ENCODE measurements at regions not wholly inside any gene's neighbourhood (a gene's known extent, or its start where the extent isn't known, plus 50 kb on each side); places are given as distances from the start of the nearest gene placed in this dataset.

- H3K36me3 ChIP-seq (ENCODE audit: control insufficient read depth, insufficient read depth, low read length): no peaks in the 10 kb centered on the region
- no peak overlapping the region for H3K4me3 ChIP-seq (replicated peaks; ENCODE audit: low read depth, low read length)
- DNase-seq (ENCODE audit: extremely low read depth, insufficient read length): no peak
- no peaks in the 10 kb centered on the region for H3K27me3 ChIP-seq (replicated peaks; ENCODE audit: control insufficient read depth, insufficient read depth, low read length)
- TF ChIP-seq CTCF (IDR thresholded peaks at IDR 0.05; ENCODE audit: insufficient read depth, low read length, poor library complexity, severe bottlenecking): no peak
These were observed 170.3 kb upstream of the SETBP1 start for GRCh38 chr18:44510390-44510789.

DNA sequence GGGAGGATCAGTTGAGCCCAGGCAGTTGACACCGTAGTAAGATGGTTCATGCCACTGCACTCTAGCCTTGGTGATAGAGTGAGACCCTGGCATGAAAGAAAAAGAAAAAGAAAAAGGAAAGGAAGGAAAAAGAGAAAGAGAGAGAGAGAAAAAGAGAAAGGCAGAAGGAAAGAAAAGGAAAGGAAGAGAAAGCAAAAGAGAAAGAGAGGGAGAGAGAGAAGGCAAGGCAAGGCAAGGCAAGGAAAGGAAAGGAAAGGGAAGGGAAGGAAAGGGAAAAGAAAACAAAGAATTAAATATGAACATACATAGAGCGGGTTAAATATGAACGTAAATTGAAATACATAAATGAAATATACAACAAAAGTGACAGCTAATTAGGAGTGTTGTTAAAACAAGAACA lies 167.5 kb upstream of the SETBP1 start:
- Histone ChIP-seq H3K4me3 (replicated peaks; ENCODE audit: low read depth, low read length) (no peak overlapping the region), H3K27me3 (replicated peaks; ENCODE audit: control insufficient read depth, insufficient read depth, low read length) (no peaks in the 10 kb centered on the region), H3K36me3 (ENCODE audit: control insufficient read depth, insufficient read depth, low read length) (no peaks in the 10 kb centered on the region)
- no peak for DNase-seq (ENCODE audit: extremely low read depth, insufficient read length)
- TF ChIP-seq CTCF (IDR thresholded peaks at IDR 0.05; ENCODE audit: insufficient read depth, low read length, poor library complexity, severe bottlenecking): no peak

GRCh38 chr18:44514106-44514505 lies 166.6 kb upstream of the SETBP1 start:
- no peaks in the 10 kb centered on the region for H3K27me3 ChIP-seq (replicated peaks; ENCODE audit: control insufficient read depth, insufficient read depth, low read length)
- H3K36me3 ChIP-seq (ENCODE audit: control insufficient read depth, insufficient read depth, low read length): no peaks in the 10 kb centered on the region
- no peak for TF ChIP-seq CTCF (IDR thresholded peaks at IDR 0.05; ENCODE audit: insufficient read depth, low read length, poor library complexity, severe bottlenecking)
- DNase-seq (ENCODE audit: extremely low read depth, insufficient read length): no peak
- no peak overlapping the region for H3K4me3 ChIP-seq (replicated peaks; ENCODE audit: low read depth, low read length)

- Histone ChIP-seq H3K36me3 (ENCODE audit: control insufficient read depth, insufficient read depth, low read length) (no peaks in the 10 kb centered on the region), H3K27me3 (replicated peaks; ENCODE audit: control insufficient read depth, insufficient read depth, low read length) (no peaks in the 10 kb centered on the region), H3K4me3 (replicated peaks; ENCODE audit: low read depth, low read length) (no peak overlapping the region)
- TF ChIP-seq CTCF (IDR thresholded peaks at IDR 0.05; ENCODE audit: insufficient read depth, low read length, poor library complexity, severe bottlenecking): no peak
- no peak for DNase-seq (ENCODE audit: extremely low read depth, insufficient read length)
These were observed 165.9 kb upstream of the SETBP1 start for GRCh38 chr18:44514766-44515165.

DNA sequence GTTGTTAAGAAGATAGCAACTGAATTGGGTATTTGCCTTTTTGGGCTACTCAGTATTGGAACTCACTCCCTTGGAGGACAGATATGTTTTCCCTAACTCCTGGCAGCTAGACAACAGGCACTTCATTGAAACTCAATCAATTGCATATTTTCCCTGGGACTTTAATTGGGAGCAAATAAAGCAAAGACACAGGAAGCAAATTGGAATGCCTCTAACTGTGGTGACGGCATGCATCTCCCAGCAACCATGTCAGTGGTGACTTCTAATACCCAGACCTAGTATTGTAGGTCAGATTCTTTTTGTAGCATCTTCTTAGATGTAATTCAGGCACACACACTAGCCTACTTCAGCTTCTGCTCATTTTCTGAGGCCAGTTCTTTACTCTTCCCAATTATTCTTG lies 164.2 kb upstream of the SETBP1 start:
- no peaks in the 10 kb centered on the region for H3K36me3 ChIP-seq (ENCODE audit: control insufficient read depth, insufficient read depth, low read length)
- TF ChIP-seq CTCF (IDR thresholded peaks at IDR 0.05; ENCODE audit: insufficient read depth, low read length, poor library complexity, severe bottlenecking): no peak
- H3K27me3 ChIP-seq (replicated peaks; ENCODE audit: control insufficient read depth, insufficient read depth, low read length): no peaks in the 10 kb centered on the region
- no peak for DNase-seq (ENCODE audit: extremely low read depth, insufficient read length)
- no peak overlapping the region for H3K4me3 ChIP-seq (replicated peaks; ENCODE audit: low read depth, low read length)

DNA sequence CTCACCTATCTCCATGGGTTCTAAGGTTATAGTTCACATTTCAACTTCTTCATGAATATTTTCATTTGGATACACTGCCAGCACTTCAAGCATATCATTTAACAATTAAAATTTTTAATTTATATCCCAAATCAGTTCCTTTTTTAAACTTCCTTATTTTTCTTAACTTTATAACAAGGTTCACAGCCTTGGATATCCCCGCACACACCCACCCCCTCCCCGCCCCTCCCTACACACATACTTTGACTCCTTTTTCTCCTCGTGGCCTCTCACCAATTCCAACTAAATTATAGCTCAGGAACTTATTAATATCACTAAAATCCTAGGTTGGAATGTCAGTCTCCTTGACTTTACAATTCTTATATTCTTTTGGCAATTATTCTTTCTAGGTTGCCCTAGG lies 163.6 kb upstream of the SETBP1 start:
- no peak for TF ChIP-seq CTCF (IDR thresholded peaks at IDR 0.05; ENCODE audit: insufficient read depth, low read length, poor library complexity, severe bottlenecking)
- no peaks in the 10 kb centered on the region for H3K27me3 ChIP-seq (replicated peaks; ENCODE audit: control insufficient read depth, insufficient read depth, low read length)
- no peak for DNase-seq (ENCODE audit: extremely low read depth, insufficient read length)
- no peaks in the 10 kb centered on the region for H3K36me3 ChIP-seq (ENCODE audit: control insufficient read depth, insufficient read depth, low read length)
- H3K4me3 ChIP-seq (replicated peaks; ENCODE audit: low read depth, low read length): no peak overlapping the region

Data from GM06990 (cell line).